GM12872 (cell line): ENCODE measurements at regions not wholly inside any gene's neighbourhood (a gene's known extent, or its start where the extent isn't known, plus 50 kb on each side); places are given as distances from the start of the nearest gene placed in this dataset.

Experiments
- CTCF ChIP-seq: IDR thresholded peaks from 3 replicates; pipeline ENCODE4 v1.5.1; 2011; ENCODE audit warnings: low read depth, mild to moderate bottlenecking, low read length, moderate library complexity; ENCODE audit not compliant: insufficient read depth

DNA sequence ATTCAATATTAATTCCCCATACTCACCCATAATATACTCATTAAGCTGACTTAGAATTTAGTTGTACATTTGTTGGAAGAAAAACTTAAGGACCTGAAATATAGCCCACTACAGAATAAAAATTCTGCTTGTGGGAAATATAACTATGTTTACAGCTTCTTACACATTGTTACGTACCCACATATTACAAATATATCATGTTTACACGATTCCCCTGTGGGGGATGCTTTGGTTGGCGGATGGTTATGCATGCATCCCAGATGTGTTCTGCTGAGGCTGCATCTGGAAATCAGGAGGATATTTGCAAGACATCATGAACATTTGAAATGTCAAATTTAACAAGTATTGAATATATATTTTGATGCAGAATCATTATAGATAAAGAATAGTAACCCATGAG lies 79.5 kb upstream of the KL start:
- no peak for TF ChIP-seq CTCF

DNA sequence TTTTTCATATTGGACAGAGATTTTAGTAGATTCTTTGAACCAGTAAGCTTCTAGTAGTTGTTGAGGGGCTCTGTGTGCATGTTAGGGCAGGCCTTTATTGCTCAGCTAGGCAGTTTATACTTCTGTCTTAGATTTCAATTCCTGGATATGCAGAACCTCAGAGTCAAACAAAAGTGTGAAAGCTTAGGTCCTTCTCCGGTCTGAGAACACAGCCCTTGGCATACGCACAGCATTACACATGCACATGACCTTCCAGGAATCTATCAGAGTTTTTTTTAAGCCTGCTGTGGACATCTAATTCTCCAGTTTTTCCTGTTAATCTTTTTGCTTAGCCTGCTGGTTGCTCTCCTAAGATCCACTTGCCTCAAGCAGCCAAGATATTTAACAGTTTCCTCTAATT lies 77.9 kb upstream of the KL start:
- no peak for TF ChIP-seq CTCF

GRCh38 chr13:32938907-32939306 lies 77.3 kb upstream of the KL start:
- TF ChIP-seq CTCF = no peak

- TF ChIP-seq CTCF = no peak
These were observed 75.6 kb upstream of the KL start for GRCh38 chr13:32940601-32941000.

- TF ChIP-seq CTCF = no peak
These were observed 74.9 kb upstream of the KL start for GRCh38 chr13:32941368-32941767.

DNA sequence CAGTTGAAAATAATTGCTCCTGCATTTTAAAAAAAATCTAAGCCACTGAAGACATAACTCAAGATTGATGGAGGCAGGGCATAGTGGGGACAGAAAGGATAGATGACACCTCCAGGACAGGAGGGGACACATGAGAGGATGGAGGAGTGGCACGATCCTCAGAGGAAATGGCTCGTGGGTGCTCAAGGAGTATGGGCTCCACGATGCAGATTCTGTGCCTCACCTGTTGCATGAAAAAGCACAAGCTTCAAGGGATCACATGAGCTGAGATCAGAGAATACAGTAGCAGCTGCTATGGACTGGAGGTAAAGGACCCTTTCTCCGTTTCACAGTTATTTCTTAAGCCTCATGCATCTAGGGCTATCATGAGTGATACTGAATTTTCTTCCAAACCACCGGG lies 69.7 kb upstream of the KL start:
- TF ChIP-seq CTCF = no peak

DNA sequence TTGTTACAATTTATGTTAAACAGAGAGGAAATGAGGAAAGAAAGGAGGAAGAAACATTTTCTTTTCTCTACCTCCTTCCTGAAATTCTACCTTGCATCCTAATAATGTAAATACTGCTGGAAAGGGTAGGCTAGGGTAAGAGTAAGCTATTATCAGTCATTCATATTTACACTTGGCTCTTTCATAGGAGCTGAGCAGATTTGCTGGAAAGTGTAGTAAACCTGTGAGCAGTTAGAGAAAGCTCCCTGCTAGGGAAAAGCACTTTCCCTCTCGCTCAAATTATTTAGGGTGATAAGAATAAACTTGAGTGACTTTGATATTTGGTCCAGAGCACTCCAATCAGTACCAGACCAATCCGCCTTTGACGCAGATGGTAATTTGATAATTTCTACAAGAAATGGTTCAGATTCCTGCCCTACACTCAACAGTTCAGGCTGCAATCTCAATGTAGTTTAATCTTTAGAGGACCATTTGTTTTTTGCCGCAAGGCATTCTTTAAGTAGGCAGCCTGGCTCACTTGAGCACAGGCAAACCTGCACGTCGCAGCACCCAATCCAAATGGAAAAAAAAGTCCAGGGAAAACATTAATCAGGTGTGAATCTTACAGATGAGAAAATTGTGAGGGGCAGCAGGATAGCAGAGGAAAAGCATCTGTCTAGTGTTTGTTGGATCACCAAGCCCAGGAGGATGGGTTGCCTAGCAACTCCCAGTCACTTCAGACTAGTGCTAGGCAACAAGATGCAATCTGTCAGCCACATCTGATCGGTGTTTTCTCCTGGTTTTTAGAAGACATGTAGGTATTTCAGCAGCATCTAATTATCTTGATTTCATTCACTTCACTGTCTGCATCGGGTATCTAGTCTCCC lies 68.6 kb upstream of the KL start:
- TF ChIP-seq CTCF = no peak
